NCI-H2227 (cell line): ENCODE measurements at regions not wholly inside any gene's neighbourhood (a gene's known extent, or its start where the extent isn't known, plus 50 kb on each side); places are given as distances from the start of the nearest gene placed in this dataset.
"Not testable (repeated sequence)": the region's sequence is repeated elsewhere in the genome, so short reads cannot be mapped to it uniquely, and the experiment has no call there.

Source experiments
- DNase-seq: peaks from one replicate; lab custom pipeline; 2025; ENCODE audit not compliant: unreplicated experiment; lab: John Stamatoyannopoulos, UW

DNA sequence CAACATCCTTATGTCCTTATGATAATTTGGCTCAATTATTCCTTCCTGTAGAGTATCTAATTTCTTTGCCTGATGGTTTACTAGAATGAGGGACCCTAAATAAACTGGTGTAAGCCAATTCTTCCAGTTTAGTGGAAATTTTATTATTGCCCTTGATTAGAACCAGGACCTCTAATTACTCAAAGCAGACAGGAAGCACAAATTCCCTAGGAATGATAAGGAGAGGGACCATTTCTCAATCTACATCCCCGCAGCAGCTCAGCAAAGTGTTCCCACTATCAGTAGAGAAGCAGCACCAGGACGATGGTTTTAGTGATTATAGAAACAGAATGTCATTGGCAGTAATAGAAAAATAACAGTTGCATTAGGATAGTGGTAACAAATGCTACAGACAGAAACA is 97.1 kb downstream of the PLPPR4 start:
- no peak for DNase-seq

DNA sequence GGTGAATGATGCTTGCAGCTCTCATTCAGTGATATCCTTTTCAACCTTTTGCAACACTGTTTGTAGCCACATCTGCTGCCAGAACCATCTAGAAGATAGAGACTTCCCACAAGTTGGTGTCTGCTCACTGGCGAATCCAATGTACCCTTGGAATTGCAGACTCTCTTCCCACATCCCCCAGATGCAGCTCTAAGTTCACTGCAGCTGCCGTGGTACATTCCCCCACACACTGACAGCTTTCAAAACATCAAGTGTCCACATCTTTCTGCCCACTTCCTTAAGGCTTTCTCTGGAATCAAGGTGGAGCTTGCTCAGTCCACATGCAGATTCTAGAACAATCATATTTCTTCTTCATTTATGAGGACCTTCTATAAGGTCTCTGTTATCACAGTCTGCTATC is 99.2 kb downstream of the PLPPR4 start:
- DNase-seq: no peak

DNA sequence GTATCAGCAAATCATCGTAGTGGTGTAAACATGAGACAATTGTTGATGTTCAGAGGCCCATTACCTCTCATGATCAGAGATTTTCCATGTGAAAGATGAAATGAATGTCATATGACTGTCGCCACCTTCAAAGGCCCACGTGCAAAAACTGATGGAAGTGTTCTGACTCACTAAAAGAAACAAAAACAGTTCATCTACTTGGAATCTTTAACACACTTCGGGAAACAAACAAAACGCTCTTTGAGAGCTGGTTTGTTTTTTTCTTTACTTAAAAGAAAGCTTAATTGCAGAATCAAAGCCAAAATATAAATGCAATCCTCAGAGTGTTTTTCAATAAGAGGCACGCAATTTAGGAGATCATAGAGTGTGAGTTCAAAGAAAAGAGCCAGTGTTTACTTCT is 100.8 kb downstream of the PLPPR4 start:
- no peak for DNase-seq

DNA sequence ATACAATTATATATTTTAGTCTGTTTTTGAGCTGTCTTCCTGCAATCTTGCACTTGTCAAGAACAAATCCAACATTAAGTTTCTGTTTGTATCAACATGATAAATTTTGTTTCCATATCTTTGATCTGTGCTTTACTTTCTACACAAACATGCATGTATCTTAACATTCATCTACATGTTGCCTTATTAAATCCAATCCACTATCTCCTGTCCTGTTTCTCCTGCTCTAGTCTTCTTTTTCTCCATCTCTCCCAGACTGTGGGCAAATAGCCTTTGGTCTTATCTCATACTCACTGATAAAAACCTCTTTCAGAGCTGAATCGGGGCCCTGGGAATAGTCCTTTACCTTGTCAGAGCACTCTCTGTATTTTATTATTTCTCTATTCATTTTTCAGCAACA is 101.3 kb downstream of the PLPPR4 start:
- DNase-seq: no peak

DNA sequence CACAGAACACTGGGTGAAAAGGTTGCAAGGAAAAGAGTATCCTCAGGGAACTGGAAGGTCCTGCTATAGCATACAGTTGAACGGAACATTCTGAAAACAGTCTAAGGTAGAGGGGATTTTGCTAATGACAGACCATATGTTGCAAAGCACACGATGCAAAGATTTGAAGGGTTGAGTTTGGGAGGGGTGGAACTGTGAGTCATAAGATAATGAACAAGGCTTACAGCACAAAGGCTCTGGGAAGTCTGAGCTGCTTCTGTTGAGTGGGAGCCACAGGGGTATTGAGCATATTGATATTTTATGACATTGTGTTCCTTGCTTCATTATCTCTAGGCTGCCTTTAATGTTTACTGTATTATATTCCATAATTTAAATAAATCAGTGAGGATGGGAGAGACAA is 104.9 kb downstream of the PLPPR4 start:
- no peak for DNase-seq

DNA sequence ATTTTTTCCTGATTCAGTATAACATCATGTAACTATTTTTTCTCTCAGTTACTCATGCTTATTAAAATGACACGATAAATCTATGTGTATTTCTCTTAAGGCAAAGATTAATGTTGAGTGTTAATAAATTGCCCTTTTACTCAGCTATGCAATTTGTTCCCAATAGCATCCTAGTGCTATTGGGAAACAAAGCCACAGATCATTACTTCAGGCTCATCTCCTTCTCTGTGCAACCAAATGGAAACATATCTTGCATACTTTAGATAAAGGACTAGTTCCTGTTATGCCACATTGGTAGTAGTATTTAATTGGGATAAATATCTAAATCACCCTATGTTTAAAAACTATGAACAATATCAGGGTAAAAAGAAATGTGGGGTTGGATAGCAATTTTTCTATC is 106.2 kb downstream of the PLPPR4 start:
- no peak for DNase-seq

DNA sequence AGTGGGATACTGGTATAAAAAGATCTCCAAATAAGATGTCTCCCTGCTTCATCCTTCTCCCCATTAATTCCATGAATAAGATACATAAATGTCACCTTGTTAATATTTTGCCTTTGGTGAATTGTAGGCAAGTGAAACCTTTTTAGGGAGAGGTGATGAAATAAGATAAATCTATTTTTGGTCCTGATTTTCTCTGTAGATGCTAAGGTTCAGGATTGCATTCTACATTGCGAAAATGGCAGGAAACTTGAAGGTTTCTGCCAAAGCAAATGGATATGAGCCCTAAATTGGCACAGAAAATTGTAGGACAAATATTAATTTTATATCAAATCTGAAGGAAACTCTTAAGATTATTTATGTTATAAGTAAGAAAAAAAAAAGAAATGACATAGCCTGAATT is 107.1 kb downstream of the PLPPR4 start:
- DNase-seq: no peak

DNA sequence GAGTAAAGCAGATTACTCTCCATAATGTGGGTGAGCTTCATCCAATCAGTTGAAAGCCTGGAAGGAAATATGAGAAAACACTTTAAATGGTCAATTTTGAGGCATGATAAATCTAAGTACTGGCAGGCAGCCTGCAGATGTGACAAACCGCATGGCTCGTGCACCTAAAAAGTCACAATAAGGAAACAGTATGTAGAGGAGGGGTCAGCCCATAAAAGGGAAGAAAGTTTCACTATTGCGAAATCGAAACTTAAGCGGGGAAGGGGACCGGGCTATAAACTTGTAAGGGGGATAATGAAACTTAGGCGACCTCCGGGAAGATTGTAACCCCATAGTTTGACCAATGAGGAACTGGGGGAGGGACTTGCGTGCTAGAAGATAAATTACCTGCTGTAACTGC is 109.8 kb downstream of the PLPPR4 start:
- no peak for DNase-seq

DNA sequence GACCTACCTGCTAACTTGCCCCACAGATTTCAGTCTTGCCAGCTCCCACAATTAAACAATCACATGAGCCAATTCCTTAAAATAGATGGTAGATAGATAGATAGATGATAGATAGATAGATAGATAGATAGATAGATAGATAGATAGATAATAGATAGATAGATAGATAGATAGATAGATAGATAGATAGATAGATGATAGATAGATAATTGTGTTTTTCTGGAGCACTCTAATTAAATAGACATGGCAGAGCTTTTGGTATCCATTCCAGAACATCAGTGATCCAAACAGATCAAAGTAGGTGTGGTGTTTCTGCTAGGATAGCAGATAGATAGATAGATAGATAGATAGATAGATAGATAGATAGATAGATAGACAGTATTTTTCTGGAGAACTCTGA is 110.4 kb downstream of the PLPPR4 start:
- DNase-seq: not testable (repeated sequence)

DNA sequence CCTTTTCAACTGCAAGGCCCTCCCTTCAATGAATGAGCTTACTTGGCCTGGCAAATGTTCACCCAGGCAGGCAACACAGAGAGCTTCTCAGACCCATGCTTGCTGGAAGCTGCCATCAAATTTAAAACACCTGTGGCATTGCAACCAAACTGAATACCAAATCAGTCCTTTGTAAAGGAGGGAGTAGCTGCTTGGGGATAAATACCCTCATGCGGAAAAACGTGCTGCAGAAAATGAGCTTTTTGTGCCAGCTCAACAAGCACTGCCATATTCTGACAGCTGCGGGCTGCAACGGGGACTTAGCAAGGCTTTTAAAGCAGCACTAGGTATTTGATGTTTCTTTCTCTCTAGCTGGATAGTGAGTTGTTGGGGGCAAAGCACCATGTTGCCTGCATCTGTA is 119.7 kb downstream of the PLPPR4 start:
- no peak for DNase-seq

DNA sequence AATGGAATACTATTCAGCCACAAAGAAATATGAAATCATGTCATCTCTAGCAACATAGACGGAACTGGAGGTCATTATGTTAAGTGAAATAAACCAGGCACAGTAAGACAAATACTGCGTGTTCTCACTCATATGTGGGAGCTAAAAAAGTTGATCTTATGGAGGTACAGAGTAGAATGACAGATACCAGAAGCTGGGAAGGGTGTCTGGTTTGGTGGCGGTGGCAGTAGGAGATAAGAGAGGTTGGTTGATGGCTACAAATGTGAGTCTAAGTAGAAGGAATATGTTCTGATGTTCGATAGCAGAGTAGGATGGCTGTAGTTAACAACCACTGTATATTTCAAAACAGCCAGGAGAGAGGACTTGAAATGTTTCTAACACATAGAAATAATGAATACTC is 121.6 kb downstream of the PLPPR4 start:
- no peak for DNase-seq

DNA sequence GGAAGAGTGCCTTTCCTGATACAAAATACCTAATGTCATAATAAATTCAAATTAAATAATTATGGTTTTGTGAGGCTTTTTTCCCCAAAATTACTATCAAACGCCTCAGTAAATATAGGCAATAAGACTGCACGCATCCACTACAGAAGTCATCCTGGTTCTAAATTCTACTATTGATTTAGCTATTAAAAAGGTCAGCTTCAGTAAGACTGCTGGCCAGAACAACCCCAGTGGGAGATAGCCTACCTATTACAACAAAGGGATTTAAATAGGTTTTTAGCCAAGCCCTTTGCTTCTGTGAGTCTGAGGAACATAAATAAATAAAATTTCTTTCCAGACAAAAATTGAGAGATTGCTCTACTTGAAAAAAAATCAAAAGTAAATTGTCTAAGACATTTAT is 132.1 kb downstream of the PLPPR4 start:
- no peak for DNase-seq

DNA sequence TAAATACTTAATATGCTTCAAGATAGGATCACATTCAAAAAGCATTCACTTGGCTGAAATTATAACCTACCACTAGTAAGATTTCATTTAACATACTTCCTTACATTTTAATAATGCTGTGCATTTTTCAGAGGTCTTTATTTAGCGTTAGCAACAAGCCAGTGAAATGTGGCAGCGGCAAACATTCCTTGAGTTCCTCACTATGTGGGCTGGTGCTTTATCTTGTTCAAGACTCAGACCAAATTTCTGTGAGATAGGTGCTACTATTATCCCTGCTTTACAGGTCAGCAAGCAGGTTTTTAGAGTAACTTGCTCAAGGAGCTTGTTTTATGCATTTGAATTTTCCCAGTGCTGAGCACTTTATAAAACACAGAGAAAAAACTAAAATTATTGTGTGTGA is 132.7 kb downstream of the PLPPR4 start:
- DNase-seq: no peak

DNA sequence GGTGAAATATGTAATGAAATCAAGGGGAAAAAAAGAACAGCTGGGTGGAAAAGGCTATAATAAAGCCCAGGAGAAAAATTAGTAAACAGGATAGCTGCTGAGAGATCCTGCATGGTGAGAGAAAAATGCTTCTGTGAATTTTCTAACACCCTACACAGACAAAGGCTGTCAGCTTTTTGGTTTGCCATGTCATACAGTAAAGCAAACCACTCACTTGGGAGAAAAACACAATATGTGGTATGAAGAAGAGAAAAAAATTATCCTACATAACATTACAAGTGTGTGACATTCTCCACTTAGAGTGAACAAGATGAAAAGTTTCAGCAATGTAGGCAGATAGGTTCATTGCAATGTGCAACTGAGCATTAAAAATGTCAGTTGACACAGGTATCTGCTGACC is 133.6 kb downstream of the PLPPR4 start:
- DNase-seq: no peak

DNA sequence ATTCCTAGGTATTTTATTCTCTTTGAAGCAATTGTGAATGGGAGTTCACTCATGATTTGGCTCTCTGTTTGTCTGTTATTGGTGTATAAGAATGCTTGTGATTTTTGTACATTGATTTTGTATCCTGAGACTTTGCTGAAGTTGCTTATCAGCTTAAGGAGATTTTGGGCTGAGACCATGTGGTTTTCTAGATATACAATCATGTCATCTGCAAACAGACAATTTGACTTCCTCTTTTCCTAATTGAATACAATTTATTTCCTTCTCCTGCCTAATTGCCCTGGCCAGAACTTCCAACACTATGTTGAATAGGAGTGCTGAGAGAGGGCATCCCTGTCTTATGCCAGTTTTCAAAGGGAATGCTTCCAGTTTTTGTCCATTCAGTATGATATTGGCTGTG is 137.3 kb downstream of the PLPPR4 start:
- DNase-seq: not testable (repeated sequence)

DNA sequence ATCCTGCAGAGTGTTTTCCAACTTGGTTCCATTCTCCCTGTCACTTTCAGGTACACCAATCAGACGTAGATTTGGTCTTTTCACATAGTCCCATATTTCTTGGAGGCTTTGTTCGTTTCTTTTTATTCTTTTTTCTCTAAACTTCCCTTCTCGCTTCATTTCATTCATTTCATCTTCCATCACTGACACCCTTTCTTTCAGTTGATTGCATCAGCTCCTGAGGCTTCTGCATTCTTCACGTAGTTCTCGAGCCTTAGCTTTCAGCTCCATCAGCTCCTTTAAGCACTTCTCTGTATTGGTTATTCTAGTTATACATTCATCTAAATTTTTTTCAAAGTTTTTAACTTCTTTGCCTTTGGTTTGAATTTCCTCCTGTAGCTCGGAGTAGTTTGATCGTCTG is 140.1 kb downstream of the PLPPR4 start:
- DNase-seq: not testable (repeated sequence)

DNA sequence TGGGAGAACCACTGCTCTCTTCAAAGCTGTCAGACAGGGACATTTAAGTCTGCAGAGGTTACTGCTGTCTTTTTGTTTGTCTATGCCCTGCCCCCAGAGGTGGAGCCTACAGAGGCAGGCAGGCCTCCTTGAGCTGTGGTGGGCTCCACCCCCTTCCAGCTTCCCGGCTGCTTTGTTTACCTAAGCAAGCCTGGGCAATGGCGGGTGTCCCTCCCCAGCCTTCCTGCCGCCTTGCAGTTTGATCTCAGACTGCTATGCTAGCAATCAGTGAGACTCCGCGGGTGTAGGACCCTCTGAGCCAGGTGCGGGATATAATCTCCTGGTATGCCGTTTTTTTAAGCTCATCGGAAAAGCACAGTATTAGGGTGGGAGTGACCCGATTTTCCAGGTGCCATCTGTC is 141.0 kb downstream of the PLPPR4 start:
- DNase-seq: not testable (repeated sequence)

DNA sequence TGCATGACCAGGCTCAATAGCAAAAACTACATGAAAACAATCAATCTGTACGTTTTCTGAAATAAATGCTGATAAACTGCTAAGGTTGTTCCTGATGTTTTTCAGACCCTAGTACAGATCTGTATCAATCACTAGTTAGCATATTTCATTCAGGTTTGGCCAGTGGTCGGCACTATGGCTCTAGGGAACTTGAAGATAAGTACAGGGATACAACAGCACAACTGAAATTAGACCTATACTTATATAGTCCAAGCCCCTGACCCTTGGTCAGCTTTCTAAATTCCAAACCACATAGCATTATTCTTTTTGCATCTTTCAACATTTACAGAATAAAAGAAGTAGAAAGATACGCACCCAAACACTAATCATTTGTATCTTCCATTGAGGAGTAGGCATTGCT is 142.7 kb downstream of the PLPPR4 start:
- no peak for DNase-seq

DNA sequence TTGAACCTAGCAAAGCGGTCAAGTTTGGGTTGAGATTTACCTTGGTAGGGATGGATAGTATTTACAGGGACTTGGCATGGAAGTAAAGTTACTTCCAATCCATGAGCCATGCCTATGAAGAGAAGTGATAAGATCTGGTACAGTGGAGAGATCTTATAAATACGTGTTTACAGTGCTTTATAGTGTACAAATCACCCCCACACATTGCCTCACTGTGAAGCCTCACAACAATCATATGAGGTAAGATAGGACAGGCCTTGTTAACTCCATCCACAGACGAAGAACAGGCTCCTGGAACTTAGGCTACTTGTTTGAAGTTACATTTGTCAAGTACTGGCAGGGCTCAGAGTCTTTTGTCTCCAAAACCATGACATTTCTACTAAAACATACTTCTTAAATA is 159.8 kb downstream of the PLPPR4 start:
- no peak for DNase-seq

DNA sequence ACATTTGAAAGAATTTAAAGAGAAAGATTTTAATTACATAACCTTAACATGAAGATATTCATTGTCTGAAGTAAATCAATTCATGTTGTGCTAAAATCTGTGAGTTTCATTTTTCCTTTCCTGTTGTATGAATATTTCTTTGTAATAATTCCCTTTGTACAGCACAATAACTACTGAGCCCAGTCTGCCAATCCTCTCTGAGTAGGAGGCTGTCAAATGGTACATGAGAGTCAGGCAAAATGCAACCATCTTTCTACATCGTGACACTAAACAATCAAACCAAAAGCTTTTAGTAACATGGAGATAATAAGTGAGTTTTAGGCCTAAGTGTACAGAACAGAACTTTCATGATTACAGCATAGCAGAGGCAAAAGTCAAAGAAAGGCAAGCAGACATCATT is 165.5 kb downstream of the PLPPR4 start:
- DNase-seq: no peak

DNA sequence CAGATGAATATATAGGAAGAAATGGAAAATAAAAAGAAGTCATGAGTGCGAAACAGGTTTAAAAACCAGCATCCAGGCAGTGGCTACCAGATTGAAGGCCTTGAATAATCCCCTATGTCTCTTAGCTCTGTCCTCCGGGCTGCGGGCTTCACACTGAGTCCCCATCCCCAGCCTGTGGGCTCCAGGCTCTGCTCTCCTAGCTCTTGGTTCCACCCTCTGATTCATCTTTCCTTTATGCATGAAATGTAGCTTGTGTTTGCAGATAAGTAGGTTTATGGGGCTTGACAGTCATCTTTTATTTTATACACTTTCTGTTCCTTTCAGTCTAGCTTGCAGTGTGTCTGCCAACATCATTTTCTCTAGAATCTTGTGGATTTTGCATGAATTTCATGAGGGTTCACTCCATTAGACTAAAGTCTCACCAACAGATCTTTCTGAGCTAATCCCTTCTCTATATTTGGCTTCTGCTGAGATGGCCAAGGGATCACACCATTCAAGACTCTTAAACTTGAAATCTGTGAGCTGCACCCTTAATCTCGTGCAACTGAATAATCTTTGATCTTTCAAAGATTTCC is 174.5 kb downstream of the PLPPR4 start:
- no peak for DNase-seq

DNA sequence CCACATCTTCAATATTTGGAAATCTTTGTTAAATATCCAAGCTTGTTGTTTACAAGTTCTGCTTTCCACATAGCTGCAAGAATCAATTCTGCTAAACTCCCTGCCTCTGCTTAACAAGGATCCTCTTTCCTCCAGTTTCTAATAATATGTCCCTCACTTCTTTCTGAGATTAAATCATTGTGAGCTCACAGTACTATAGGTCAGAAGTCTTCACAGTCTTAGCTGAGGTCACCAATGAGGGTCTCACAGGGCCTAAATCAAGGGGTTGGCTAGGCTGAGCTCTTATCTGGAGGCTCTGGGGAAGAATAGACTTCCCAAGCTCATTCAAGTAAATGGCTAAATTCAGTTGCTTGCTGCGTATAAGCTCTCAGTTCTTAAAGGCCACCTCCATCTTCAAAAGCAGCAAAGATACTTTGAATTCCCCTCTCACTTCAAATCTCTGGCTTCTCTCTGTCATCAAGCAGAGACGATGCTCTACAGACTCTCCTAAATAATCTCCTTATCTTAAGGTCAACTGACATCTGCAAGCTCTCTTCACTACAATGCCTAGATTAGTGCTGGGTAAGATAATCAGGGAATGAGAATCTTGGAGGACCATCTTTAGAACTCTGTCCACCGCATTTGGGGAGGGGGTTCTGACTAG is 175.3 kb downstream of the PLPPR4 start:
- DNase-seq: no peak
